ENCODE measurements at regions not wholly inside any gene's neighbourhood (a gene's known extent, or its start where the extent isn't known, plus 50 kb on each side); places are given as distances from the start of the nearest gene placed in this dataset.

DNA sequence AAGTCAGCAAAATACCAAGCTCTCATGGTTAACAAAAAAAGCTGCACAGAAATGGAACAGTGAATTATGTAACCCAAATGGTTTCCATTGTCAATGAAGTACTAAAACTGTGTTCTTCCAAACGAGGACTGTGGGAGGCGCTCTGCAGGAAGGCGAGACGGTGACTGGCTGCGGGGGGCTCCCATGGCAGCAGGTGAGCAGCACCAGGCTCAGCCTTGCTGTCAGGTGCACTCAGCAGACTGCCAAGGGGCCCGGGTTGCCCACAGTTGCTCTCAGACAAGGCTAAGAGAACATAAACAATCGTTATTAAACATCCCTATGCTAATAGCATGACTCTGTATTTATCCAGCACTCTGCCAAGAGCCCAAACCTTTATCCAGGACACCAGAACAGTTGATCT lies 630.3 kb upstream of the ARID1B start:
- TF ChIP-seq GATA2 (IDR thresholded peaks at IDR 0.05; ENCODE audit: low read depth, low read length) (no peak), GATA3 (IDR thresholded peaks at IDR 0.05; ENCODE audit: low read depth, low read length) (no peak)
